K562 (cell line): ENCODE measurements at regions not wholly inside any gene's neighbourhood (a gene's known extent, or its start where the extent isn't known, plus 50 kb on each side); places are given as distances from the start of the nearest gene placed in this dataset.

Source experiments
- ATAC-seq: fragments of 200-7000 bp; cut with Tn5 transposase; 3 replicates; pipeline ENCODE4 v1.9.1; 2020; ENCODE audit warnings: moderate library complexity
- BruUV-seq: library from RNA; stranded (reverse); fragments of 400-500 nt; replicated peaks from 2 replicates; lab custom pipeline; 2021; lab: Mats Ljungman, UMichigan
- CTCF ChIA-PET: fragments of 300-600 bp; formaldehyde crosslinking; extraction: SDS; loops from one replicate; lab custom pipeline; 2021; ENCODE audit warnings: low intra/inter-chr PET ratio; lab: Yijun Ruan, JAX
- POLR2A ChIA-PET: fragments of 300-600, 350-650 bp; sonication (Branson Sonifier 250); formaldehyde crosslinking; extraction: SDS; loops from one replicate; lab custom pipeline; 2021; ENCODE audit warnings: antibody characterized with exemption, inconsistent platforms; lab: Yijun Ruan, JAX
- DNase-seq, 4 experiments: peaks; one replicate each; pipeline versions ENCODE4 v3.0.0 to v3.0.0-alpha.2; 2011 to 2018; ENCODE audit warnings: low spot score in 3 of 4, mixed read lengths in 3 of 4; ENCODE audit errors: extremely low read depth in 1 of 4
- FAIRE-seq: peaks from 2 replicates; lab custom pipeline; 2011; peaks lifted over from hg19 to GRCh38; lab: Jason Lieb, UNC
- H2AFZ ChIP-seq: 2 replicates; pipeline ENCODE4 v1.6.0; 2011; ENCODE audit warnings: low read depth, low read length, control low read depth, inconsistent platforms
- H3K27ac ChIP-seq: fragments of 200-600 bp; 3 replicates; pipeline ENCODE4 v1.8.0; 2011; ENCODE audit warnings: low read depth, mild to moderate bottlenecking, control low read depth, inconsistent platforms, low read length, moderate library complexity, mixed read lengths; ENCODE audit errors: extremely low read depth
- H3K27me3 ChIP-seq, 2 experiments: fragments of 300-600 bp in 1 of 2; 2 replicates in 1 of 2; 3 replicates in 1 of 2; pipeline versions ENCODE4 v1.6.0 to v1.8.0; 2011; ENCODE audit warnings: inconsistent platforms in 2 of 2, low read length in 2 of 2, mild to moderate bottlenecking in 1 of 2, mixed read lengths in 1 of 2, moderate library complexity in 1 of 2; ENCODE audit not compliant: control insufficient read depth in 2 of 2, insufficient read depth in 2 of 2
- H3K36me3 ChIP-seq: fragments of 300-600 bp; 3 replicates; pipeline ENCODE4 v1.8.0; 2011; ENCODE audit warnings: mild to moderate bottlenecking, low read length, inconsistent platforms; ENCODE audit not compliant: control insufficient read depth, insufficient read depth
- H3K4me1 ChIP-seq, 2 experiments: fragments of 200-600 bp in 1 of 2; replicated peaks in 1 of 2; 2 replicates in 1 of 2; 3 replicates in 1 of 2; pipeline versions ENCODE4 v1.5.1 to v1.8.0; 2011; ENCODE audit warnings: inconsistent platforms in 2 of 2, low read length in 2 of 2, mild to moderate bottlenecking in 1 of 2, mixed read lengths in 1 of 2, moderate library complexity in 1 of 2; ENCODE audit not compliant: control insufficient read depth in 2 of 2, insufficient read depth in 2 of 2
- H3K4me2 ChIP-seq: 2 replicates; pipeline ENCODE4 v1.6.1; 2011; ENCODE audit warnings: low read length, control low read depth, inconsistent platforms, mixed read lengths; ENCODE audit not compliant: insufficient read depth
- H3K4me3 ChIP-seq: fragments of 200-600 bp; sonication (generic), shearing (Covaris generic); 2 replicates; pipeline ENCODE4 v1.5.1; 2016; ENCODE audit warnings: control low read depth, inconsistent platforms
- H3K79me2 ChIP-seq: fragments of 200-600 bp; 3 replicates; pipeline ENCODE4 v1.8.0; 2011; ENCODE audit warnings: low read length, inconsistent platforms; ENCODE audit not compliant: control insufficient read depth, insufficient read depth
- H3K9ac ChIP-seq, 2 experiments: 2 replicates each; pipeline versions ENCODE4 v1.6.0 to v1.6.1; 2011; ENCODE audit warnings: low read depth in 2 of 2, low read length in 2 of 2, control low read depth in 1 of 2, inconsistent platforms in 1 of 2, mild to moderate bottlenecking in 1 of 2, mixed read lengths in 1 of 2; ENCODE audit not compliant: insufficient read depth in 1 of 2
- H3K9me1 ChIP-seq: one replicate; pipeline ENCODE4 v1.6.0; 2011; ENCODE audit warnings: inconsistent platforms, mild to moderate bottlenecking, low read length, moderate library complexity; ENCODE audit not compliant: control insufficient read depth, insufficient read depth
- H3K9me3 ChIP-seq: replicated peaks from 2 replicates; pipeline ENCODE4 v1.5.1; 2011; ENCODE audit warnings: low read depth, low read length, inconsistent platforms; ENCODE audit not compliant: control insufficient read depth, insufficient read depth
- H4K20me1 ChIP-seq: replicated peaks from 2 replicates; pipeline ENCODE4 v1.6.1; 2011; ENCODE audit warnings: low read length, inconsistent platforms, mixed read lengths; ENCODE audit not compliant: control insufficient read depth, insufficient read depth
- CHCHD3 ChIP-seq: fragments of 250-450 bp; sonication (Bioruptor Pico); IDR thresholded peaks from 2 replicates; pipeline ENCODE4 v2.1.2; 2022; ENCODE audit warnings: mild to moderate bottlenecking
- E2F6 ChIP-seq, 2 experiments: IDR thresholded peaks; 2 replicates each; pipeline ENCODE4 v1.6.1; 2011; ENCODE audit warnings: borderline replicate concordance in 1 of 2, control low read depth in 1 of 2, low read depth in 1 of 2, low read length in 1 of 2, mild to moderate bottlenecking in 1 of 2, mixed read lengths in 1 of 2, moderate library complexity in 1 of 2; ENCODE audit not compliant: insufficient read depth in 1 of 2, insufficient read length in 1 of 2, poor library complexity in 1 of 2, severe bottlenecking in 1 of 2; ENCODE audit errors: extremely low read depth in 1 of 2
- MXI1 ChIP-seq: IDR thresholded peaks from 2 replicates; pipeline ENCODE4 v1.6.1; 2011; ENCODE audit warnings: low read depth, mild to moderate bottlenecking, improper control_type of control experiment, low read length
- NCOA1 ChIP-seq: fragments of 450-650 bp; IDR thresholded peaks from 2 replicates; pipeline ENCODE4 v1.6.1; 2016; ENCODE audit warnings: low read depth
- NFXL1 ChIP-seq: fragments of 450-650 bp; formaldehyde crosslinking; IDR thresholded peaks from 2 replicates; pipeline ENCODE4 v1.4.0; 2021; ENCODE audit warnings: mild to moderate bottlenecking
- SAP30 ChIP-seq: fragments of 200-600 bp; sonication (generic); IDR thresholded peaks from 2 replicates; pipeline ENCODE4 v1.6.1; 2012; ENCODE audit warnings: borderline replicate concordance, low read depth, mild to moderate bottlenecking, moderate library complexity, low read length, control low read depth, inconsistent platforms; ENCODE audit not compliant: insufficient read depth, poor library complexity, severe bottlenecking
- TAL1 ChIP-seq: fragments of 450-650 bp; IDR thresholded peaks from 2 replicates; pipeline ENCODE4 v1.6.1; 2016; ENCODE audit warnings: mild to moderate bottlenecking
- WGBS: fragments of 100-300 bp; shearing (Covaris generic); methylation state at CpG from one replicate; pipeline ENCODE4 v1.1.6; 2016; ENCODE audit warnings: low coverage, mixed read lengths; ENCODE audit not compliant: insufficient coverage; ENCODE audit errors: missing lambda C conversion rate; 5-methylcytosine and 5-hydroxymethylcytosine counted together
- in situ Hi-C: fragments of 300-500 bp; cut with MboI; formaldehyde crosslinking; loops from 4 replicates; pipeline ENCODE4 v1.15.0; 2018; ENCODE audit warnings: inconsistent platforms, mixed read lengths
- intact Hi-C: fragments of 100-400 bp; cut with micrococcal nuclease; formaldehyde crosslinking; loops from 2 replicates; pipeline ENCODE4 v1.14.2; 2022

- TF ChIP-seq NFXL1 = no peak
- TF ChIP-seq SAP30 = no peak
Observed at GRCh38 chr5:84861306-84861705, 476.6 kb upstream of the EDIL3 start (continued).

- ChIA-PET POLR2A (no interaction called here), CTCF (no interaction called here)
- H3K9me1 ChIP-seq = no peaks in the 10 kb centered on the region
- BruUV-seq = no TSS peak
- no peak overlapping the region for H3K4me3 ChIP-seq
- H3K27ac ChIP-seq = no peak overlapping the region
- H2AFZ ChIP-seq = no peak overlapping the region
- no peaks in the 10 kb centered on the region for H4K20me1 ChIP-seq
- no peaks in the 10 kb centered on the region for H3K36me3 ChIP-seq
- ATAC-seq = no peak
- no peak overlapping the region for H3K4me2 ChIP-seq
- TF ChIP-seq MXI1 (no peak), NCOA1 (no peak)
- no peaks in the 10 kb centered on the region; the same call in 1 of the 2 replicates for H3K9me3 ChIP-seq
- H3K9ac ChIP-seq = no peak overlapping the region
- intact Hi-C loops = no loop called here
- no peak for DNase-seq
- no peaks in the 10 kb centered on the region for H3K79me2 ChIP-seq
- FAIRE-seq = no peak
- no peaks in the 10 kb centered on the region for H3K4me1 ChIP-seq
- no peaks in the 10 kb centered on the region for H3K27me3 ChIP-seq
- in situ Hi-C loops = no loop called here
- WGBS = 0% methylated on average over 1 of the region's 1 CpG
Observed at GRCh38 chr5:84859056-84859455, 474.4 kb upstream of the EDIL3 start.

- Histone ChIP-seq H3K27ac (no peak overlapping the region), H3K27me3 (no peaks in the 10 kb centered on the region), H3K79me2 (no peaks in the 10 kb centered on the region), H2AFZ (no peak overlapping the region), H3K9me3 (no peaks in the 10 kb centered on the region; the same call in 1 of the 2 replicates), H3K4me2 (no peak overlapping the region), H3K36me3 (no peaks in the 10 kb centered on the region), H3K9ac (no peak overlapping the region), H4K20me1 (no peaks in the 10 kb centered on the region), H3K4me1 (no peaks in the 10 kb centered on the region), H3K4me3 (no peak overlapping the region), H3K9me1 (no peaks in the 10 kb centered on the region)
- ATAC-seq = no peak
- DNase-seq = no peak
- ChIA-PET CTCF (no interaction called here), POLR2A (no interaction called here)
- FAIRE-seq = no peak
- 0% methylated on average over 1 of the region's 1 CpG for WGBS
- in situ Hi-C loops (no loop called here), intact Hi-C loops (no loop called here)
- BruUV-seq = no TSS peak
- TF ChIP-seq CHCHD3 (CRISPR knock-in tag) (no peak), NCOA1 (no peak), TAL1 (no peak), E2F6 (IDR thresholded peaks at IDR 0.05; ENCODE audit: borderline replicate concordance in 1 of 2, extremely low read depth in 1 of 2, insufficient read depth in 1 of 2, insufficient read length in 1 of 2, low read depth in 1 of 2, low read length in 1 of 2, poor library complexity in 1 of 2, severe bottlenecking in 1 of 2) (no peak)
Observed at GRCh38 chr5:84831701-84832100, 447.0 kb upstream of the EDIL3 start.
